Erythroblast (primary cell): ENCODE measurements at regions not wholly inside any gene's neighbourhood (a gene's known extent, or its start where the extent isn't known, plus 50 kb on each side); places are given as distances from the start of the nearest gene placed in this dataset.

Experiments used
- GATA1 ChIP-seq: IDR thresholded peaks from 2 replicates; pipeline ENCODE4 v1.6.1; 2011; ENCODE audit warnings: low read depth, mild to moderate bottlenecking, control low read depth, low read length, moderate library complexity
- POLR2A ChIP-seq: IDR thresholded peaks from 2 replicates; pipeline ENCODE4 v1.6.1; 2011; ENCODE audit warnings: mild to moderate bottlenecking, low read length

- TF ChIP-seq POLR2A (no peak), GATA1 (no peak)
These were observed 269.0 kb downstream of the KTN1 start for GRCh38 chr14:55848964-55849363.
